Chondrocyte (in vitro differentiated cells): ENCODE measurements at regions not wholly inside any gene's neighbourhood (a gene's known extent, or its start where the extent isn't known, plus 50 kb on each side); places are given as distances from the start of the nearest gene placed in this dataset.

Source experiments
- DNase-seq: peaks from one replicate; pipeline ENCODE4 v3.0.0; 2021; ENCODE audit warnings: mixed read lengths, low spot score
- H3K27ac Mint-ChIP-seq: one replicate; pipeline ENCODE4 v1.8.0; 2021; ENCODE audit warnings: mild to moderate bottlenecking, moderate library complexity, mixed read lengths; ENCODE audit not compliant: unreplicated experiment
- H3K27me3 Mint-ChIP-seq: 2 replicates; pipeline ENCODE4 v1.8.0; 2021; ENCODE audit warnings: low read depth, mixed read lengths
- H3K36me3 Mint-ChIP-seq: 2 replicates; pipeline ENCODE4 v1.8.0; 2021; ENCODE audit warnings: low read depth, mixed read lengths
- H3K4me1 Mint-ChIP-seq: 2 replicates; pipeline ENCODE4 v1.8.0; 2021; ENCODE audit warnings: low read depth, mild to moderate bottlenecking, mixed read lengths
- H3K4me3 Mint-ChIP-seq: one replicate; pipeline ENCODE4 v1.8.0; 2021; ENCODE audit warnings: mild to moderate bottlenecking, moderate library complexity, mixed read lengths; ENCODE audit not compliant: unreplicated experiment
- H3K9me3 Mint-ChIP-seq: 2 replicates; pipeline ENCODE4 v1.8.0; 2021; ENCODE audit warnings: low read depth, mixed read lengths
- TF ChIP-seq, protein P1 (sequence below): fragments of 200-600 bp; sonication (generic); IDR thresholded peaks from 2 replicates; pipeline ENCODE4 v1.5.0; 2021; ENCODE audit warnings: antibody characterized with exemption, mild to moderate bottlenecking, moderate library complexity

DNA sequence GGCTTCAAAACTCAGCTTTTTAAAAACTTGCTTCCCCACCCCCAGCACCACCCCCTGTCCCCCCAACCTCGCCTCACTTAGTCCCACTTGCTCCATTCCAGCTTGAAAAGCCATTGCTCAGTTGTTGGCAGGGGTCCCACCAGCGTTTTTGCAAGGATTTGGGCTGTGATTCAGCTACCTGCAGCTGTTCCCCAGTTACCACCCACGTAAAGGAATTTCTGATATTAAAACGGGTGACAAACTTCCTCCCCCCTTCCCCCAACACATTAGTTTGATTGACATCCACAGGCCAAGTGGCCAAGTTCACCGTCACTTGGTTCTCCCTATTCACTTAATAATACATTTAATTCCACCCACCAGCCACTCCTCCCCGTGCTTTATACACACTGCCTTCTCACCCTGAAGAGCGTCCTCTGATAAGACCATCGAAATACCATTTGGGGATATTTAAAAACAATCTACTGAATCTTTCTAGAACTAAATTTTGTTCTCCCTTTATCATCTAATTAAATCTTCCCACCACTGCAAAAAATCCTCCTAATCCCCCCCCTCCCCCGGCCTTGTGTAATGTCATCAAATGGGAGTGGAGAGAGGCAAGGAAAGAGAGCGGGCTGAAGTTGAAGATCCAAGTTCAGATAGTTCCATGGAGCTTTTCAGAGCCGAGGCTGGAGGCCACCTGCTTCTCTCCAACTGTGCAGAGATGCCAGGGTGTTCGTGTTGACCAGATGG, 55.1 kb downstream of the SOX9 start:
- peaks cover 19% of the 10 kb centered on the region for H3K4me1 Mint-ChIP-seq
- H3K36me3 Mint-ChIP-seq = no peaks in the 10 kb centered on the region
- TF ChIP-seq, protein P1, sequence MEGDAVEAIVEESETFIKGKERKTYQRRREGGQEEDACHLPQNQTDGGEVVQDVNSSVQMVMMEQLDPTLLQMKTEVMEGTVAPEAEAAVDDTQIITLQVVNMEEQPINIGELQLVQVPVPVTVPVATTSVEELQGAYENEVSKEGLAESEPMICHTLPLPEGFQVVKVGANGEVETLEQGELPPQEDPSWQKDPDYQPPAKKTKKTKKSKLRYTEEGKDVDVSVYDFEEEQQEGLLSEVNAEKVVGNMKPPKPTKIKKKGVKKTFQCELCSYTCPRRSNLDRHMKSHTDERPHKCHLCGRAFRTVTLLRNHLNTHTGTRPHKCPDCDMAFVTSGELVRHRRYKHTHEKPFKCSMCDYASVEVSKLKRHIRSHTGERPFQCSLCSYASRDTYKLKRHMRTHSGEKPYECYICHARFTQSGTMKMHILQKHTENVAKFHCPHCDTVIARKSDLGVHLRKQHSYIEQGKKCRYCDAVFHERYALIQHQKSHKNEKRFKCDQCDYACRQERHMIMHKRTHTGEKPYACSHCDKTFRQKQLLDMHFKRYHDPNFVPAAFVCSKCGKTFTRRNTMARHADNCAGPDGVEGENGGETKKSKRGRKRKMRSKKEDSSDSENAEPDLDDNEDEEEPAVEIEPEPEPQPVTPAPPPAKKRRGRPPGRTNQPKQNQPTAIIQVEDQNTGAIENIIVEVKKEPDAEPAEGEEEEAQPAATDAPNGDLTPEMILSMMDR = no peak
- DNase-seq = no peak
- H3K27ac Mint-ChIP-seq = no peak overlapping the region
- peaks cover 2% of the 10 kb centered on the region for H3K27me3 Mint-ChIP-seq
- no peak overlapping the region for H3K4me3 Mint-ChIP-seq
- no peaks in the 10 kb centered on the region for H3K9me3 Mint-ChIP-seq

DNA sequence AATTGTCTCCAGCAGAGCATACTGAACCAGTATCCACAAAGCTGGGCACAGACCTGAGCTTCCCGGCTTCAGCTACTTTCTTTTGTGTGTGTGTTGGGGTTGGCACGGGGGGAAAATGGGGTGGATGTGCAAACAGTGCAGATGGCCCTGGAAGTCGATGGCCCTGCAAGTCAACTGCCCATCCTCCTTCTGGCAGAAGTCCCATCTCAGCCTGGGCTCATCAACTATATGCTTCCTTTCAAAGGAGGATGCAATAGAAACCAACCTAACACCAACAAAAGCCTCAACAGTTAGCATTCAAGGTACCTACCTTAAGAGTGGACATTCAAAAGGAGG, 55.7 kb downstream of the SOX9 start:
- Mint-ChIP-seq H3K36me3 (no peaks in the 10 kb centered on the region), H3K4me3 (no peak overlapping the region), H3K4me1 (peaks cover 19% of the 10 kb centered on the region), H3K9me3 (no peaks in the 10 kb centered on the region), H3K27ac (no peak overlapping the region), H3K27me3 (peaks cover 5% of the 10 kb centered on the region)
- no peak for DNase-seq
- TF ChIP-seq, protein P1 = no peak

DNA sequence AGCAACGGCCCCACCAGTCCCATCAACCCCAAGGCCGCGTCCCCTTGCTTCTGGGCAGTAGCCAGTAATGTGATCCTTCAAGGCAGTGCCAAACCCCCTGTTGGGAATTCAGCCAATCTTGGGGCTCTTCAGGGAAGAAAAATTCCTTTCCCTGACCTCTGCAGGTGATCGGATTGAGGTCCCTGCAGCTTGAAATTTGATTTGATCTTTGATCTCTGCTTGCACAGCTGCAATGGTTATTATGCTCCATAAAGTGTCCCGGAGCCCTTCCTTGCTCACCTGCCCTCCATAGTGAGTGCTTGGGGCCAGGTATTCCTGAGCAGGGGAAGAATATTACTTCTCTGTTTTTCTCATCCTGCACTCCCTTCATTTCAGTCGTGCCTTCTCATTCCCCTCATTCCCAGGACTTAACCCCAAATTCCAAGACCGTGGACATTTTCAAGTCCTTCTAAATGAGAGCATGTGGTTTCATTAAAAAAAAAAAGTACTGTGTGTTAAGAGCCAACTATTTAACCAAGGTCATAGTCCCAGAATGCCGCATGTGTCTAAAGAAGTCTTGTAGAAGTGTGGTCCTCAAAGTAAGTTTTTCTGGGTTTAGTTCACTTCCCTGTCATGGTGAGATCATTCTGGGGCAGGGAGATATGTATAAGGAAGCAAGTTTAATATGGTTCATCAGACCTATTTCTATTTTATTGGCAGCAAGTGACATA, 56.3 kb downstream of the SOX9 start:
- TF ChIP-seq, protein P1 = no peak
- Mint-ChIP-seq H3K27me3 (peaks cover 5% of the 10 kb centered on the region), H3K4me1 (peaks cover 19% of the 10 kb centered on the region), H3K4me3 (no peak overlapping the region), H3K9me3 (no peaks in the 10 kb centered on the region), H3K36me3 (no peaks in the 10 kb centered on the region), H3K27ac (no peak overlapping the region)
- DNase-seq = no peak

DNA sequence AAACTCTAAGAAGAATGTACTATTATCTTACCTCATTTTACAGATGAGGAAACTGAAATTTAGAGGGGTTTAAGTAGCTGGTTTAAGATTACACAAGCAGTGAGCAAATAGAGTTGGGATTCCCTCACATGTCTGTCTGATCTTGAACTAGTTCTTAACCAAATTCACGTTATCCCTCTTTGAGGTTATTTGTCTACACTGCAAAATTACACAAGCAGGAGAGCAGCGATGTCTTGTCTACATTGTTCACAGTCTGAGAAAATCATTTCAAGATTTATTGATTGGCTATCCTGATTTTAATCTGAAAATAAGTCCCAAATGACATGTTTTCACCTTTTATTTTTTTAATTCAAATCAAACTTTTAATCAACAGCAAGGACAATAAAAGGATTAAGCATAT, 56.9 kb downstream of the SOX9 start:
- H3K27me3 Mint-ChIP-seq = peaks cover 5% of the 10 kb centered on the region
- H3K9me3 Mint-ChIP-seq = no peaks in the 10 kb centered on the region
- H3K4me3 Mint-ChIP-seq = no peak overlapping the region

DNA sequence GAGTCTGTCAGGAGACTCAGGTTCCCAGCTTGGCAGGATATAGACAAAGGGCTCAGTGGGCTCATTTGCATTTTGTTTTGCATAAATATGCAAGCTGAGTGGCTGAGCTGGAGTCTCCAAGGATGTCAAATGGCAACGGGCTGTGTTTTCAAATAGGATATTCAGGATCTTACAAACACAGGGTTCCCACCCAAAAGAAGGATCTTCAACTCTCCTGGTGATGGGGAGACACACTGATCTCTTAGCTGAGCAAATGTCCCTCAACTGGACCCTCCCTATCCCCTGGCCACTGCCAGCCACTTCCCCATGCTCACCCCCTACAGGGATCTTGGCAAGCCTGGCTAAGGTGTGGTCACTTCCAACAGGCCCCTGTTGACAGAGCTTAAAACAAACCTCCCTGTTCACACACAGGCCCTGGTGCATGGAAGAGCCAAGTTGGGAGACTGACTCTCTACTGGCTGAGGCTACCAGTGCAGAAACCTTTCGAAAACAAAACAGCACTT, 61.6 kb downstream of the SOX9 start:
- Mint-ChIP-seq H3K27ac (no peak overlapping the region), H3K36me3 (no peaks in the 10 kb centered on the region), H3K27me3 (peaks cover 5% of the 10 kb centered on the region), H3K9me3 (no peaks in the 10 kb centered on the region), H3K4me3 (no peak overlapping the region), H3K4me1 (peaks cover 13% of the 10 kb centered on the region)
- TF ChIP-seq, protein P1 = no peak
- DNase-seq = no peak

More for the DNA sequence above, 56.9 kb downstream of the SOX9 start:
- TF ChIP-seq, protein P1 = no peak
- peaks cover 22% of the 10 kb centered on the region for H3K4me1 Mint-ChIP-seq
- H3K27ac Mint-ChIP-seq = no peak overlapping the region
- no peaks in the 10 kb centered on the region for H3K36me3 Mint-ChIP-seq
- no peak for DNase-seq
